ENCODE measurements at regions not wholly inside any gene's neighbourhood (a gene's known extent, or its start where the extent isn't known, plus 50 kb on each side); places are given as distances from the start of the nearest gene placed in this dataset.
A peak's percentile ranks its signal among the peaks of the same experiment; 100 is the strongest.

DNA sequence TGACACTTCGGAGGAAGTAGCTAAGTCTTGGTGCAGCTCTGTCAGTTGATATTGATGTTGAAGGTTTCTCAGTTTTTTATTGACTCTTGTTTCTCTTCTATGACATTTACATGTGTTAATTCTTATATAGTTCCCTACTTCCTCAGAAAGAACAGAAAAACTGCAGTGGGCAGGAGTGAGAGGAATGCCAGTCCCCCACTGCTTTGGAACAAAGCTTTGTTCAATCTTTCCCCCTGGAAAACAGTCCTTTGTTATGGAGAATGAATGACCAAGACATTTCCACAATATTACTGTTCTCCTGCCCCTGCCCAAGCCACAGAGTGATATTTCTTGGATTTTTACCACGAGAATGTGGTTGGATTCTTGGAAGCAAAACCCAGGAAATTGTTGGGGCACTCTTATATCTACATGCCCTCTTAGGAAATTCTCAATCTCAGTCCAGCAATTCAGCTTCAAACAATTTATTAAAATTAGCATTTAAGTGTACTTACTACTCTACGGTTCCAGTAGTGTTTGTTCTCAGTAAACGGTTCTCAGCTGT lies 258.0 kb upstream of the KCND2 start:
- peak overlapping the region; percentile 81 for H3K27ac Mint-ChIP-seq
- H3K36me3 Mint-ChIP-seq (ENCODE audit: low read depth): peaks cover 3% of the 10 kb centered on the region

DNA sequence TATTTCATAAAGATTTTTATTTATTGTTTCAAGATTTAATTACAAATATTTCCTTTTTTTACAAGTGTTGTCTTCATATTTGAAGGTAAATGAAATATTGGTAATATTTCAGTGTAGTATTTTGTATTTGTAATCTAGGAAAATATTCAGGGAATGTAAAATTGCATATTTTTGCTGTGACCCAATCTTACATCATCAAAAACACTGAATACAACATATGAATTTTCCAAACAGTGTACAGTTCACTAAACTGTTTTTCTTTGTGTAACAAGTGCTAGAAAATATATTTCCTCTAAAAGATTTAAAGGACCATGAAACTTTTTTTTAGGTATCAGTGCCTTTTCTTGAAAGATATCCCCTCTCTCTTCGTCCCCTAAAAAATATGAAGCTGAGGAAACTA lies 251.9 kb upstream of the KCND2 start:
- H3K36me3 ChIP-seq (ENCODE audit: control insufficient read depth, insufficient read depth, low read length): no peaks in the 10 kb centered on the region
- no peak overlapping the region for H3K27ac Mint-ChIP-seq
- TF ChIP-seq, protein P1, sequence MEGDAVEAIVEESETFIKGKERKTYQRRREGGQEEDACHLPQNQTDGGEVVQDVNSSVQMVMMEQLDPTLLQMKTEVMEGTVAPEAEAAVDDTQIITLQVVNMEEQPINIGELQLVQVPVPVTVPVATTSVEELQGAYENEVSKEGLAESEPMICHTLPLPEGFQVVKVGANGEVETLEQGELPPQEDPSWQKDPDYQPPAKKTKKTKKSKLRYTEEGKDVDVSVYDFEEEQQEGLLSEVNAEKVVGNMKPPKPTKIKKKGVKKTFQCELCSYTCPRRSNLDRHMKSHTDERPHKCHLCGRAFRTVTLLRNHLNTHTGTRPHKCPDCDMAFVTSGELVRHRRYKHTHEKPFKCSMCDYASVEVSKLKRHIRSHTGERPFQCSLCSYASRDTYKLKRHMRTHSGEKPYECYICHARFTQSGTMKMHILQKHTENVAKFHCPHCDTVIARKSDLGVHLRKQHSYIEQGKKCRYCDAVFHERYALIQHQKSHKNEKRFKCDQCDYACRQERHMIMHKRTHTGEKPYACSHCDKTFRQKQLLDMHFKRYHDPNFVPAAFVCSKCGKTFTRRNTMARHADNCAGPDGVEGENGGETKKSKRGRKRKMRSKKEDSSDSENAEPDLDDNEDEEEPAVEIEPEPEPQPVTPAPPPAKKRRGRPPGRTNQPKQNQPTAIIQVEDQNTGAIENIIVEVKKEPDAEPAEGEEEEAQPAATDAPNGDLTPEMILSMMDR (conservative IDR thresholded peaks at IDR 0.05): no peak
- no peak for DNase-seq
- no peaks in the 10 kb centered on the region for H3K9me3 ChIP-seq (ENCODE audit: control insufficient read depth, low read length)
- H3K27me3 Mint-ChIP-seq (ENCODE audit: insufficient read depth): peaks cover 9% of the 10 kb centered on the region
- 97 to 100% methylated on average over 1 of the region's 1 CpG for WGBS, 2 experiments (ENCODE audit: insufficient coverage in 1 of 2, insufficient read length in 1 of 2)
- H3K4me1 Mint-ChIP-seq: no peaks in the 10 kb centered on the region
- H3K4me3 Mint-ChIP-seq: no peak overlapping the region
- no peak overlapping the region for H3K27ac ChIP-seq (ENCODE audit: low read depth, low read length)
- no peak overlapping the region for H3K4me3 ChIP-seq (ENCODE audit: low read length)
- no peak overlapping the region for H3K9ac ChIP-seq (ENCODE audit: extremely low read depth, low read length, poor library complexity, severe bottlenecking)
- no peaks in the 10 kb centered on the region for H3K9me3 Mint-ChIP-seq
- no peaks in the 10 kb centered on the region for H3K36me3 Mint-ChIP-seq (ENCODE audit: low read depth)
- no peaks in the 10 kb centered on the region for H3K4me1 ChIP-seq (ENCODE audit: control insufficient read depth, insufficient read depth, low read length)
- peaks cover 16% of the 10 kb centered on the region for H3K27me3 ChIP-seq (ENCODE audit: control insufficient read depth, insufficient read depth, low read length, poor library complexity, severe bottlenecking)

More for the DNA sequence above, 258.0 kb upstream of the KCND2 start:
- H3K9me3 Mint-ChIP-seq: peaks cover 6% of the 10 kb centered on the region
- Histone ChIP-seq H3K27ac (ENCODE audit: low read depth, low read length) (peak overlapping the region; percentile 68), H3K36me3 (ENCODE audit: control insufficient read depth, insufficient read depth, low read length) (no peaks in the 10 kb centered on the region), H3K9ac (ENCODE audit: extremely low read depth, low read length, poor library complexity, severe bottlenecking) (no peak overlapping the region), H3K27me3 (ENCODE audit: control insufficient read depth, insufficient read depth, low read length, poor library complexity, severe bottlenecking) (peaks cover 34% of the 10 kb centered on the region), H3K4me1 (ENCODE audit: control insufficient read depth, insufficient read depth, low read length) (no peaks in the 10 kb centered on the region), H3K9me3 (ENCODE audit: control insufficient read depth, low read length) (no peaks in the 10 kb centered on the region), H3K4me3 (ENCODE audit: low read length) (no peak overlapping the region)
- peaks cover 37% of the 10 kb centered on the region for H3K27me3 Mint-ChIP-seq (ENCODE audit: insufficient read depth)
- peaks cover 11% of the 10 kb centered on the region for H3K4me1 Mint-ChIP-seq
- DNase-seq: peak; percentile 59
- H3K4me3 Mint-ChIP-seq: no peak overlapping the region
- WGBS, 2 experiments (ENCODE audit: insufficient coverage in 1 of 2, insufficient read length in 1 of 2): 48 to 75% methylated on average over 3 to 4 of the region's 4 CpGs
- TF ChIP-seq, protein P1 (conservative IDR thresholded peaks at IDR 0.05): no peak

DNA sequence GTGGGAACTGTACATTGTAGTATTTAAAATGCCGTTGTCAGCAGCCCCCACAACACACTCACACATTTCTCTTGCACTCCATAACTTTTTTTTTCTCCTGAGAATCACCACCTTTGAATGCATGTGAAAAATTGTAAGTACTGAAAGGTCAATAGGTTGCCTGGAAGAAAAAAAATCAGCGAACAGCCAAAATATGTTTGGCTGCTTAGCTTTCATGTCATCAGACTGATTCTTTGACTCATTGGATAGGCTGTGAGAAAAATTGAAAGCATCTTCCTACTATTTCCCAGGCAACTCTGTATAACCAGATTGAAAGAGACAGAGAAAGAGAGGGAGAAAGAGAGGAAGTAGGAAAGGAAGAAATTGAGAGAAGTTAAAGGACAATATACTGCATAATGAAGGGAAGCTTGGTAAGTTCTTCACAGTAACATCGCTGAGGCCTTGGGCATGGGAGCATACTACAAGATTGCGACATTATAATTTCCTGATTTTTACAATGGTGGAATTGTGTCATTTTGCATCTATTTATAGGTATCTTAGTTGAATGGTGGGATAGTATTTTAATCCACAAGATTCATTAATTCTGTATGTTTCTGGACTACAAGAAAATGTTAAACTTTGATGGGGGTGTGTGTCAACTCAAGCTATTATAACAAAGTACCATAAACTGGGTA lies 249.3 kb upstream of the KCND2 start:
- H3K36me3 Mint-ChIP-seq (ENCODE audit: low read depth): no peaks in the 10 kb centered on the region
- H3K9me3 ChIP-seq (ENCODE audit: control insufficient read depth, low read length): no peaks in the 10 kb centered on the region
- no peak overlapping the region for H3K4me3 ChIP-seq (ENCODE audit: low read length)
- H3K4me1 ChIP-seq (ENCODE audit: control insufficient read depth, insufficient read depth, low read length): no peaks in the 10 kb centered on the region
- H3K27ac ChIP-seq (ENCODE audit: low read depth, low read length): no peak overlapping the region
- H3K9ac ChIP-seq (ENCODE audit: extremely low read depth, low read length, poor library complexity, severe bottlenecking): no peak overlapping the region
- no peaks in the 10 kb centered on the region for H3K27me3 Mint-ChIP-seq (ENCODE audit: insufficient read depth)
- no peaks in the 10 kb centered on the region for H3K4me1 Mint-ChIP-seq
- H3K27ac Mint-ChIP-seq: no peak overlapping the region
- H3K4me3 Mint-ChIP-seq: no peak overlapping the region
- H3K9me3 Mint-ChIP-seq: no peaks in the 10 kb centered on the region
- DNase-seq: no peak
- TF ChIP-seq, protein P1 (conservative IDR thresholded peaks at IDR 0.05): no peak
- no peaks in the 10 kb centered on the region for H3K36me3 ChIP-seq (ENCODE audit: control insufficient read depth, insufficient read depth, low read length)
- no peaks in the 10 kb centered on the region for H3K27me3 ChIP-seq (ENCODE audit: control insufficient read depth, insufficient read depth, low read length, poor library complexity, severe bottlenecking)
- 97 to 100% methylated on average over 2 to 3 of the region's 4 CpGs for WGBS, 2 experiments (ENCODE audit: insufficient coverage in 1 of 2, insufficient read length in 1 of 2)

All from endodermal cell (in vitro differentiated cells).